ENCODE measurements at regions not wholly inside any gene's neighbourhood (a gene's known extent, or its start where the extent isn't known, plus 50 kb on each side); places are given as distances from the start of the nearest gene placed in this dataset.

DNA sequence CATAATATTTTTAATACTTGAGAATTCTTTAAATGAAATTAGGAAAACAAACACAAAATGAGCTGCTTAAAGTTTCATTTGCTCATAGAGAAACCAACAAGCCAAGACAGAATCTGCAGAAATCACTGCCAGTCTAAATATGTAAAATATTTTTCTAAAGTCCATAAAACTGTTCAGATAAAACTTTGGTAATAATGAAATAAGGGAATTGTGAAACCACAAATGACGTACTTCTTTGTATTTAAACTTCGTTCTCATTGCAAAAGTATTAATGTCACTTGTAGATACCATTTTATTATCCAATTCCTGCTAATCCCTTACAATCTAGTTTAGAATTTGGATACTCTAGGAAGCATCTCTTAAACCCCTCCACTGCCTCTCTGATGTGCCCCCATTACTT is 234.5 kb upstream of the NEGR1 start:
- TF ChIP-seq, protein P1, sequence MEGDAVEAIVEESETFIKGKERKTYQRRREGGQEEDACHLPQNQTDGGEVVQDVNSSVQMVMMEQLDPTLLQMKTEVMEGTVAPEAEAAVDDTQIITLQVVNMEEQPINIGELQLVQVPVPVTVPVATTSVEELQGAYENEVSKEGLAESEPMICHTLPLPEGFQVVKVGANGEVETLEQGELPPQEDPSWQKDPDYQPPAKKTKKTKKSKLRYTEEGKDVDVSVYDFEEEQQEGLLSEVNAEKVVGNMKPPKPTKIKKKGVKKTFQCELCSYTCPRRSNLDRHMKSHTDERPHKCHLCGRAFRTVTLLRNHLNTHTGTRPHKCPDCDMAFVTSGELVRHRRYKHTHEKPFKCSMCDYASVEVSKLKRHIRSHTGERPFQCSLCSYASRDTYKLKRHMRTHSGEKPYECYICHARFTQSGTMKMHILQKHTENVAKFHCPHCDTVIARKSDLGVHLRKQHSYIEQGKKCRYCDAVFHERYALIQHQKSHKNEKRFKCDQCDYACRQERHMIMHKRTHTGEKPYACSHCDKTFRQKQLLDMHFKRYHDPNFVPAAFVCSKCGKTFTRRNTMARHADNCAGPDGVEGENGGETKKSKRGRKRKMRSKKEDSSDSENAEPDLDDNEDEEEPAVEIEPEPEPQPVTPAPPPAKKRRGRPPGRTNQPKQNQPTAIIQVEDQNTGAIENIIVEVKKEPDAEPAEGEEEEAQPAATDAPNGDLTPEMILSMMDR (IDR thresholded peaks at IDR 0.05): no peak
- TF ChIP-seq POLR2A (IDR thresholded peaks at IDR 0.05): no peak

Measured in heart left ventricle (tissue), 13 donors.